GM18498 (cell line): ENCODE measurements at regions not wholly inside any gene's neighbourhood (a gene's known extent, or its start where the extent isn't known, plus 50 kb on each side); places are given as distances from the start of the nearest gene placed in this dataset.
"Not testable (repeated sequence)": the region's sequence is repeated elsewhere in the genome, so short reads cannot be mapped to it uniquely, and the experiment has no call there.

Experiments used
- ATAC-seq: cut with Tn5 transposase; IDR thresholded peaks from one replicate; pipeline ENCODE4 v1.9.1; 2021; ENCODE audit warnings: mild to moderate bottlenecking, moderate library complexity; ENCODE audit not compliant: unreplicated experiment

DNA sequence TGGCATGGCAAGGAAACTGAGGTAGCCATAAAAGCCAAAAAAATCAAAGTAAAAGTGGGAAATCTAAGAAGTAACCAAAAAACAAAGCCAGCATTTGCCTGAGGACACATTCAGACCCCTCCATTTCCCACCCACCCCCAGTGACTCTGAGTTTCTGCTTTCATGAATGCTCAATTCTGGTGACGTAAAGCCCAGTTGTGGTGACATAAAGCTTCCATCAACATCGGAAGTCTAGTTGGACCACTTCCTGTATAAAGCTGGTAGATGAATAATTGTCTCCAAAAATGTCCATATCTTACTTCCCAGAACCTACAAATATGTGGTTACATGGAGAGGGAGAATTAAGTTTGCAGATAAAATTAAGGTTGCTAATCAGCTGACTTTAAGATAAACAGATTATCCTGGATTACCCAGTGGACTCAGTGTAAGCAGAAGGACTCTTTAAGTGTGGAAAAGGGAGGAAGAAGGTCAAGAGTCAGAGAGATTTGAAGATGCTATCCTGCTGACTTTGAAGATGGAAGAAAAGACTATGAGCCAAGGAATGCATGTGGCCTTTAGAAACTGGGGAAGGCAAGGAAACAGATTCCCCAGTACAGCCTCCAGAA lies 62.0 kb upstream of the ST3GAL6 start:
- ATAC-seq = no peak

DNA sequence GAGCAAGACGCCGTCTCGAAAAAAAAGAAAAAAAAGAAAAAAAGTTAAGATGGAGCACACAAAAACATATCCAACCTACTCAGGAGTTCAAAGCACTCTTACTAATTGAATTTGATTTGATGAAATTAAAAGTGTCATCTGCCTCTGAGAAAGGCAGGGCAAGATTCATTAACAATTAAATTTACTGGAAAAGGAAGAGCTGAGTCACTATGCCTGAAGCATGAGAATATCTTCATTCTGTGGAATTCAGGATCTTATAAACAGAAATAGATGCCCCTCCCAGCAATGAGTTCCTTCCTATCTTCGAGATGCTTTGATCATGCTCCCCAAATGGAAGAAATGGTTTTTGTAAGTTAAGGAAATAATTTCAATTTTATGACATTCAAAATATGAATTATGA lies 61.0 kb upstream of the ST3GAL6 start:
- no peak for ATAC-seq

DNA sequence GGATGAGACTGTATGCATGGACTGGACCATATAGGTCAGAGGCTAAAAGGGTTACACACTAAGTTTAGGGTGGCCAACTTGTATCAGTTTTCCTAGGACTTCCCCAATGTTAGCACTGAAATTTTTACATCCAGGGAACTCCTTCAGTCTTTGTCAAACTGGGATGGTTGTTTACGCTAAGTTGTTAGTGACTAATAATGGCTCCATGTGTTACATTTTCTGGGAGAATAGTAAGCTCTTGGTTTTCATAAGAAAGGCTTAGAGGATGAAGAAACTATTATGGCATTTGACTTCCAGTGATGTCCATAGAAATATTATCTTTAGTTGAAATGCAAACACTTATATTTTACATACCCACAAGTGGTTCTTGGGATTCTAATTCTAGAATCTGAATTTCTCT lies 57.9 kb upstream of the ST3GAL6 start:
- no peak for ATAC-seq

DNA sequence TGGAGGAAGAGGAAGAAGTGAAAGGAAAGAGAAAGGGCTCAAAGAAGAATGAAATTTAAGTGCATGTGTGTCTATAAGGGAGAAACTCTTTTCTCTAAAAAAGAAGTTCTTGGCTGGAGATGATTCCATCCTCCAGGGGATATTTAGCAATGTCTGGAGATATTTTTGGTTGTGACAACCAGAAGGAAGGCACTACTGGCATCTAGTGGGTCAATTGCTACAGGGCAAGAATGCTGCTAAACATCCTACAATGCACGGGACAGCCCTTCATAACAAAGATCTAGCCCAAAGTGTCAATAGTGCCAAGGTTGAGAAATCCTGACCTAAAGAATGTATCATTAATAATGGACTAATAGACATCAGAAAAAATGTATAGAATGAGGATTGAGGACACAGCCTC lies 57.4 kb upstream of the ST3GAL6 start:
- no peak for ATAC-seq

DNA sequence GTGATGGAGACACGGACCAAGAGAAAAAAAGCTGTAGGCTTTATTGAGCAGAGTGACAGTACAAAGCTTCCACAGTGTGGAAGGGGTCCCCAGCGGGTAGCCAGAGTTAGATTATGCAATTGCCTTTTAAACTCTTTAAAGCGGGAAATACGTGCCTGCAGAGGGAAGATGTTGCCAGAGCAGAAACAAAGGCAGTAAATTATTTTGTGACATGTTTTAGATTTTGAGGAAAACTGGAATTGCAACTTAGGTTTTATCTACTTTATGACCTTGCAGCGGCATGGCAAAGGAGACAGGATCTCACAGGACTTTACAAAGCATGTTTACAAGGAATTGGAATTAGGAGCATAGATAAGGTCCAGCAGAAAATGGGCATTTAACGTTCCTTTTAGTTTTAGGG lies 54.5 kb upstream of the ST3GAL6 start:
- ATAC-seq = not testable (repeated sequence)

DNA sequence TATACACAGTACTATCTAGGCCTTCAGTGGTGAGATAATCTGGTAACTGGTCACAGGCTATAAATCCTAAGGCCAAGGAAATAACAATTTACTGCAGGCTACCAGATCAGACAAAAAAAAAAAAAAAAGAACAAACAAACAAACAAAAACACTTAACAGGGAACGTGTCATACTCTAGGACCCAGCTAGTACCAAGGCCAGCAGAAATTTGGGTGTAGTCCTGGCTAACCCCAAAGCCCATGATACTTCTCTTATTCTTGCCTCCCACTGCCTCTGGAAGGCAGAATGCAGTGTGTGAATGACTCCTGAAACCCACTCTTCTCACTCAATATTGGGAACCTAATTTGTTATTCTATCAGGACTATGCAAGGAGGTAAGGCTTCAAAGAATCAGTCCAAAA lies 53.7 kb upstream of the ST3GAL6 start:
- ATAC-seq = no peak

DNA sequence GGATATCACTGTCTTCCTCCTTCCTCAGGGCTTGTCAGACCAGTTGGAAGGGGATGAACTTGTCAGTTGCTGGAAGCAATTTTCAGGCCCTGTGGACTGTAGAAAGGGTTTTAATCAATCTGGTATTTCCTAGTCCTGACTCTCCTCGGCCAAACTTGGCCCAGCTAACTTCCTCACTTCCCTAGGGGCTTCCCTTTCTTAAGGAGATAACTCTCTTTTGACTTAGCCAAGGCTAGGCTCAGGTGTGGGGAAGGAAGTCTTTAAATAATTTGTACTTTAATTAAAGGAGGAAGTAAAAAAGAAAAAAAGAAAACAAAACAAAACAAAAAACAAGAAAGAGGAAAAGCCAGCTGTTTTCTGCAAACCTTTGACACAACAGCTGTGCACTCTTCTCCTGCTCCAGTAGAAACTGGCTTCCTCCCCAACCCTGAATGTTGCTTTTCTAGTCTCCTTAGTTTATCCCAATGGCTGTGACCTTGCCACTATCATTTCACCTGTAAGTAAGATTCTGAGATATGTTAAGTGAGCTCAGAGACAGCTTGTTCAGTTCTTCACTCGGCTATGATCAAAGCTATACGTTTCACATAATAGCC lies 53.0 kb upstream of the ST3GAL6 start:
- no peak for ATAC-seq

DNA sequence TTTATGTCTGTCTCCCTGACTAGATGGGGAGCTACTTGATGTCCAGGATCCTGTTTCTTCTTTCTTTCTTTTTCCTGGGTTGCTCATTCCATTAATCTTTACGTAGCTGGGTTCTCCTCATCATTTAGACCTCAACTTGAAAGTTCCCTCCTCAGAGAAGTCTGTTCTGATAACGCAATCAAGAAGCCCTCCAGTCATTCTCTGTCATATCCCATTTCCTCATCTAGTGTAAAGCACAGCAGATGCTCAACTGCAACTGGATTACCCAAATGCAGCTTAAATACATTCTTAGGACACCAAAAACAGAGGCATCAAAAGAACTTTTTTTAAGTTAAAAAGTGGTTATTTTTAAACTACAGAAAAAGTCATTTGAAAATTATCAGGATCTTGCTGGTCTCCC lies 51.7 kb upstream of the ST3GAL6 start:
- no peak for ATAC-seq

DNA sequence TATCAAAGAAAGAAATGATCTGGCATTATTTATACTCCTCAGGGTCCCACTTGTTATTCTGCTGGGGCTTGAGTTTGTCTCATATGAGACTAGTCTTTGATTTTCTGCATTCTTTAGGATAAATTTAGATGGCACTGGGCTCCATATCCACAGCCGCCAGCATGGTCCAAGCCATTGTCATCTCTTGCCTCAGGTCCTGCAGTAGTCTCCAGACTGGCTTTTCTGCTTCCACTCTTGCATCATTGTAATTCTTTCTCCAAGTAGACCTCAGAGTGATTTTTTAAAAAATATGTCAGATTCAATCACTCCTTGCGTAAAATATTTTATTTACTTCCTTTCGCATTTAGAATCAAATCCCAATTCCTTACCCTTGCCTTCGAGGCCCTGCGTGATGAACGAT lies 50.4 kb upstream of the ST3GAL6 start:
- ATAC-seq = no peak

DNA sequence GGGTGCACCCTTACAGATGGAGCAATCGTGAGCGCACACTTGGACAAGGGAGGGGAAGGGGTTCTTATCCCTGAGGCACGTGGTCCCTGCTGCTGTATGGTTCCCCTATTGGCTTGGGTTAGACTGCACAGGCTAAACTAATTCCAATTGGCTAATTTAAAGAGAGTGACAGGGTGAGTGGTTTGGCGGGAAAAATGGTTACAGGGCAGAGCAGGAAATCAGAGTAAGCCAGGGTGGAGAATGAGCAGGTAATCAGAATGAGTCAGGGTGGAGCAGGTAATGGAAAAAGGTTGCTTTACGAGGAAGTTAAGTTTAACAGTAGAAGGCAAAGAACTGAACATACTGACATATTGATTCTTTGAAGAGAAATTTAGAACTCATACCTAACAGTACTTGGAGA lies 49.8 kb upstream of the ST3GAL6 start:
- ATAC-seq = not testable (repeated sequence)
